ENCODE measurements at regions not wholly inside any gene's neighbourhood (a gene's known extent, or its start where the extent isn't known, plus 50 kb on each side); places are given as distances from the start of the nearest gene placed in this dataset.
"Not testable (repeated sequence)": the region's sequence is repeated elsewhere in the genome, so short reads cannot be mapped to it uniquely, and the experiment has no call there.

- no peak for DNase-seq (ENCODE audit: low read depth, low spot score)
- no peaks in the 10 kb centered on the region for H3K9me3 ChIP-seq (ENCODE audit: control insufficient read depth, insufficient read depth, low read length)
- H3K27ac ChIP-seq (ENCODE audit: low read depth, low read length), result no peak overlapping the region
- H3K27me3 ChIP-seq (ENCODE audit: control insufficient read depth, insufficient read depth, low read length), result no peaks in the 10 kb centered on the region
- POLR2A ChIA-PET, result no interaction called here
- CTCF ChIA-PET, result no interaction called here
- TF ChIP-seq CTCF (IDR thresholded peaks at IDR 0.05; ENCODE audit: low read depth, low read length), result no peak
- H3K4me3 ChIP-seq (ENCODE audit: low read depth, low read length), result no peak overlapping the region
These were observed 62.7 kb upstream of the CSNK1A1L start for GRCh38 chr13:37168151-37168550.

- CTCF ChIA-PET, result no interaction called here
- no peak for DNase-seq (ENCODE audit: low read depth, low spot score)
- no peaks in the 10 kb centered on the region for H3K27me3 ChIP-seq (ENCODE audit: control insufficient read depth, insufficient read depth, low read length)
- TF ChIP-seq CTCF (IDR thresholded peaks at IDR 0.05; ENCODE audit: low read depth, low read length), result no peak
- H3K9me3 ChIP-seq (ENCODE audit: control insufficient read depth, insufficient read depth, low read length), result no peaks in the 10 kb centered on the region
- POLR2A ChIA-PET, result no interaction called here
- no peak overlapping the region for H3K27ac ChIP-seq (ENCODE audit: low read depth, low read length)
- no peak overlapping the region for H3K4me3 ChIP-seq (ENCODE audit: low read depth, low read length)
These were observed 59.2 kb upstream of the CSNK1A1L start for GRCh38 chr13:37164635-37165034.

GRCh38 chr13:37163641-37164265, 58.3 kb upstream of the CSNK1A1L start:
- no peak for TF ChIP-seq CTCF (IDR thresholded peaks at IDR 0.05; ENCODE audit: low read depth, low read length)
- ChIA-PET CTCF (no interaction called here), POLR2A (interaction anchor here (1.3 kb wide), 1 partner anchor 29 kb away, joined by 3 read pairs; no protein-coding TSS in a partner anchor)
- DNase-seq (ENCODE audit: low read depth, low spot score), result no peak
- H3K4me3 ChIP-seq (ENCODE audit: low read depth, low read length), result no peak overlapping the region
- no peaks in the 10 kb centered on the region for H3K9me3 ChIP-seq (ENCODE audit: control insufficient read depth, insufficient read depth, low read length)
- no peak overlapping the region for H3K27ac ChIP-seq (ENCODE audit: low read depth, low read length)
- no peaks in the 10 kb centered on the region for H3K27me3 ChIP-seq (ENCODE audit: control insufficient read depth, insufficient read depth, low read length)

GRCh38 chr13:37158481-37158880, 53.0 kb upstream of the CSNK1A1L start:
- H3K9me3 ChIP-seq (ENCODE audit: control insufficient read depth, insufficient read depth, low read length), result no peaks in the 10 kb centered on the region
- CTCF ChIA-PET, result no interaction called here
- DNase-seq (ENCODE audit: low read depth, low spot score), result no peak
- POLR2A ChIA-PET, result no interaction called here
- TF ChIP-seq CTCF (IDR thresholded peaks at IDR 0.05; ENCODE audit: low read depth, low read length), result no peak
- no peak overlapping the region for H3K4me3 ChIP-seq (ENCODE audit: low read depth, low read length)
- H3K27ac ChIP-seq (ENCODE audit: low read depth, low read length), result no peak overlapping the region
- no peaks in the 10 kb centered on the region for H3K27me3 ChIP-seq (ENCODE audit: control insufficient read depth, insufficient read depth, low read length)

- H3K9me3 ChIP-seq (ENCODE audit: control insufficient read depth, insufficient read depth, low read length); CTCF ChIA-PET; DNase-seq (ENCODE audit: low read depth, low spot score); H3K27me3 ChIP-seq (ENCODE audit: control insufficient read depth, insufficient read depth, low read length); POLR2A ChIA-PET; H3K27ac ChIP-seq (ENCODE audit: low read depth, low read length); H3K4me3 ChIP-seq (ENCODE audit: low read depth, low read length): not testable (repeated sequence)
These were observed 50.2 kb upstream of the CSNK1A1L start for GRCh38 chr13:37155613-37156097.
